ENCODE measurements at regions not wholly inside any gene's neighbourhood (a gene's known extent, or its start where the extent isn't known, plus 50 kb on each side); places are given as distances from the start of the nearest gene placed in this dataset.

DNA sequence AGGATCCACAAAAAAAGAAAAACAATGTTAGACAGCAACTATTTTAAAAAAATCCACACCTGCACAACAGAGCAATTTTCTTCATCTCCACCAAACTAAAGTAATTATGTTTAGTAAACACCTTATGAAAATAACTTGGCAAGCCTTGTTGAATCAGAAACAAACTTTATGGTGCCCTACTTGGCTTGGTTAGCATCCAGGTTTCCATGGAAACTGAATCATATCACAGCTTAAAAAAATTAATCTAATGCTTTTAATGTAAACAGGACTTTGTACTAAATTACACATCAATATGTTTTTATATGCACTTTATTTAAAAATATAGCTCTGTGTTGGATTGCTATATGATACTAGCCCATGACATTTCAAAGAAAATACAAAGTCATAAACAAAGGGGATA is 1882.4 kb downstream of the SUCLG1 start:
- TF ChIP-seq, protein P1, sequence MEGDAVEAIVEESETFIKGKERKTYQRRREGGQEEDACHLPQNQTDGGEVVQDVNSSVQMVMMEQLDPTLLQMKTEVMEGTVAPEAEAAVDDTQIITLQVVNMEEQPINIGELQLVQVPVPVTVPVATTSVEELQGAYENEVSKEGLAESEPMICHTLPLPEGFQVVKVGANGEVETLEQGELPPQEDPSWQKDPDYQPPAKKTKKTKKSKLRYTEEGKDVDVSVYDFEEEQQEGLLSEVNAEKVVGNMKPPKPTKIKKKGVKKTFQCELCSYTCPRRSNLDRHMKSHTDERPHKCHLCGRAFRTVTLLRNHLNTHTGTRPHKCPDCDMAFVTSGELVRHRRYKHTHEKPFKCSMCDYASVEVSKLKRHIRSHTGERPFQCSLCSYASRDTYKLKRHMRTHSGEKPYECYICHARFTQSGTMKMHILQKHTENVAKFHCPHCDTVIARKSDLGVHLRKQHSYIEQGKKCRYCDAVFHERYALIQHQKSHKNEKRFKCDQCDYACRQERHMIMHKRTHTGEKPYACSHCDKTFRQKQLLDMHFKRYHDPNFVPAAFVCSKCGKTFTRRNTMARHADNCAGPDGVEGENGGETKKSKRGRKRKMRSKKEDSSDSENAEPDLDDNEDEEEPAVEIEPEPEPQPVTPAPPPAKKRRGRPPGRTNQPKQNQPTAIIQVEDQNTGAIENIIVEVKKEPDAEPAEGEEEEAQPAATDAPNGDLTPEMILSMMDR (IDR thresholded peaks at IDR 0.05) = no peak
- TF ChIP-seq POLR2AphosphoS5 (IDR thresholded peaks at IDR 0.05) = no peak
- no peak for TF ChIP-seq EP300 (IDR thresholded peaks at IDR 0.05)
- no peak for TF ChIP-seq POLR2A (IDR thresholded peaks at IDR 0.05)
